Ishikawa (cell line): ENCODE measurements at regions not wholly inside any gene's neighbourhood (a gene's known extent, or its start where the extent isn't known, plus 50 kb on each side); places are given as distances from the start of the nearest gene placed in this dataset.

Experiments
- CREB1 ChIP-seq: IDR thresholded peaks from 2 replicates; pipeline ENCODE4 v1.6.1; 2012; ENCODE audit warnings: low read depth
- EP300 ChIP-seq: IDR thresholded peaks from 2 replicates; pipeline ENCODE4 v1.6.1; 2012; ENCODE audit warnings: borderline replicate concordance
- NFIC ChIP-seq: IDR thresholded peaks from 2 replicates; pipeline ENCODE4 v1.6.1; 2012
- REST ChIP-seq: IDR thresholded peaks from 2 replicates; pipeline ENCODE4 v1.6.1; 2012; ENCODE audit warnings: low read depth, mild to moderate bottlenecking

- no peak for TF ChIP-seq EP300
- no peak for TF ChIP-seq NFIC
- no peak for TF ChIP-seq REST
- TF ChIP-seq CREB1 = no peak
These were observed 163.7 kb downstream of the MACC1 start for GRCh38 chr7:20053334-20054104.
